ENCODE measurements at regions not wholly inside any gene's neighbourhood (a gene's known extent, or its start where the extent isn't known, plus 50 kb on each side); places are given as distances from the start of the nearest gene placed in this dataset.
"Not testable (repeated sequence)": the region's sequence is repeated elsewhere in the genome, so short reads cannot be mapped to it uniquely, and the experiment has no call there.

DNA sequence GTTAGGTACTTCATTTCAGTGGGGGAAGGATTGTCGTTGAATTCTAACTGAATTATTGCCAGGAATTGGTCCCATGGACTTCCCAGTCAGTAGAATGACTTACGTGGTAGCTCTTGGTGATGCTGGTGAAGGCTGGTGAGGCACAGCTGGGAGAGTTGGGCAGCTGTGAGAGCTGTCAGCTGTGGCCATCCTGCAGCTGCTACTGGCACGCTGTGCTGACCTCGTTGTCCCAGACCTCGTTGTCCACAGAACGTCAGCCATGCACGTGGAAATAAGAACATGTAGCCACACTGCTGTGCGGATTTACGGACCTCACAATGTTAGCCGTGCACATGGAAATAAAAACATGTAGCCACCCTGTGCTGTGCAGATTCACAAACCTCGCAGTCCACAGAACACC is 102.3 kb downstream of the NPIPB11 start:
- no peak for DNase-seq

DNA sequence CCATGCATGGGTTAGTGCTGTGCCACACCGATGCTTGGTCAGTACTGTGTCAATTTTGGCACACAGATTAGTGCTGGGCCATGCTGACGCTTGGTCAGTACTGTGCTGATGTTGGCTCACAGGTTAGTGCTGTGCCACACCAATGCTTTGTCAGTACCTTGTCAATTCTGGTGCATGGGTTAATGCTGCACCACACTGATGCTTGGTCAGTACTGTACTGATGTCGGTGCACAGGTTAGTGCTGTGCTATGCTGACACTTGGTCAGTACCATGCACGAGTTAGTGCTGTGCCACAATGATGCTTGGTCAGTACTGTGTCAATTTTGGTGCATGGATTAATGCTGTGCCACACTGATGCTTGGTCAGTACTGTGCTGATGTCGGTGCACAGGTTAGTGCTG is 103.0 kb downstream of the NPIPB11 start:
- no peaks in the 10 kb centered on the region for H3K36me3 ChIP-seq
- intact Hi-C loops (cut with DNase I): no loop called here
- TF ChIP-seq, protein P1, sequence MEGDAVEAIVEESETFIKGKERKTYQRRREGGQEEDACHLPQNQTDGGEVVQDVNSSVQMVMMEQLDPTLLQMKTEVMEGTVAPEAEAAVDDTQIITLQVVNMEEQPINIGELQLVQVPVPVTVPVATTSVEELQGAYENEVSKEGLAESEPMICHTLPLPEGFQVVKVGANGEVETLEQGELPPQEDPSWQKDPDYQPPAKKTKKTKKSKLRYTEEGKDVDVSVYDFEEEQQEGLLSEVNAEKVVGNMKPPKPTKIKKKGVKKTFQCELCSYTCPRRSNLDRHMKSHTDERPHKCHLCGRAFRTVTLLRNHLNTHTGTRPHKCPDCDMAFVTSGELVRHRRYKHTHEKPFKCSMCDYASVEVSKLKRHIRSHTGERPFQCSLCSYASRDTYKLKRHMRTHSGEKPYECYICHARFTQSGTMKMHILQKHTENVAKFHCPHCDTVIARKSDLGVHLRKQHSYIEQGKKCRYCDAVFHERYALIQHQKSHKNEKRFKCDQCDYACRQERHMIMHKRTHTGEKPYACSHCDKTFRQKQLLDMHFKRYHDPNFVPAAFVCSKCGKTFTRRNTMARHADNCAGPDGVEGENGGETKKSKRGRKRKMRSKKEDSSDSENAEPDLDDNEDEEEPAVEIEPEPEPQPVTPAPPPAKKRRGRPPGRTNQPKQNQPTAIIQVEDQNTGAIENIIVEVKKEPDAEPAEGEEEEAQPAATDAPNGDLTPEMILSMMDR (IDR thresholded peaks at IDR 0.05): no peak

More for the DNA sequence above, 102.3 kb downstream of the NPIPB11 start:
- H3K27ac ChIP-seq: no peak overlapping the region
- H3K9ac ChIP-seq (ENCODE audit: low read depth in 2 of 2, low read length in 2 of 2): no peak overlapping the region
- H3K4me3 ChIP-seq: no peak overlapping the region
- H3K36me3 ChIP-seq: no peaks in the 10 kb centered on the region
- no peaks in the 10 kb centered on the region for H3K9me3 ChIP-seq
- intact Hi-C loops (cut with DNase I): no loop called here
- H3K27me3 ChIP-seq: no peaks in the 10 kb centered on the region
- TF ChIP-seq, protein P1 (IDR thresholded peaks at IDR 0.05): no peak
- no peaks in the 10 kb centered on the region for H3K4me1 ChIP-seq

GRCh38 chr16:29302976-29303375 is 103.5 kb downstream of the NPIPB11 start:
- no peak for DNase-seq
- no peak overlapping the region for H3K4me3 ChIP-seq
- intact Hi-C loops (cut with DNase I): no loop called here
- no peaks in the 10 kb centered on the region for H3K4me1 ChIP-seq
- H3K36me3 ChIP-seq: no peaks in the 10 kb centered on the region
- H3K27me3 ChIP-seq: no peaks in the 10 kb centered on the region
- TF ChIP-seq, protein P1 (IDR thresholded peaks at IDR 0.05): no peak
- no peaks in the 10 kb centered on the region for H3K9me3 ChIP-seq
- no peak overlapping the region for H3K9ac ChIP-seq (ENCODE audit: low read depth in 2 of 2, low read length in 2 of 2)
- H3K27ac ChIP-seq: no peak overlapping the region

More for the DNA sequence above, 103.0 kb downstream of the NPIPB11 start:
- Histone ChIP-seq H3K9me3 (no peaks in the 10 kb centered on the region), H3K4me3 (no peak overlapping the region), H3K27ac (no peak overlapping the region), H3K4me1 (no peaks in the 10 kb centered on the region), H3K9ac (ENCODE audit: low read depth in 2 of 2, low read length in 2 of 2) (no peak overlapping the region), H3K27me3 (no peaks in the 10 kb centered on the region)
- DNase-seq: no peak

DNA sequence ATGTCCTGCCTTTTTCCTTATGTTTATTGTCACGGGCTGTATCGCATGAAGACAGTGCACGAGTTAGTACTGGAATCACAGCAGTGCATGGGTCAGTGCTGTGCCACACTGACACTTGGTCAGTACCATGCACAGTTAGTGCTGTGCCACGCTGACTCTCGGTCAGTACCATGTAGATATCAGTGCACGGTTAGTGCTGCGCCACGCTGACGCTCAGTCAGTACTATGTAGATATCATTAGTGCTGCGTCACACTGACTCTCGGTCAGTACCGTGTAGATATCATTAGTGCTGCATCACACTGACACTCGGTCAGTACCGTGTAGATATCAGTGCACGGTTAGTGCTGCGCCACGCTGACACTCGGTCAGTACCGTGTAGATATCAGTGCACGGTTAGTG is 104.1 kb downstream of the NPIPB11 start:
- H3K27me3 ChIP-seq; H3K9me3 ChIP-seq; DNase-seq; H3K4me1 ChIP-seq; H3K27ac ChIP-seq; H3K4me3 ChIP-seq; intact Hi-C loops (cut with DNase I); H3K36me3 ChIP-seq; H3K9ac ChIP-seq (ENCODE audit: low read depth in 2 of 2, low read length in 2 of 2): not testable (repeated sequence)

DNA sequence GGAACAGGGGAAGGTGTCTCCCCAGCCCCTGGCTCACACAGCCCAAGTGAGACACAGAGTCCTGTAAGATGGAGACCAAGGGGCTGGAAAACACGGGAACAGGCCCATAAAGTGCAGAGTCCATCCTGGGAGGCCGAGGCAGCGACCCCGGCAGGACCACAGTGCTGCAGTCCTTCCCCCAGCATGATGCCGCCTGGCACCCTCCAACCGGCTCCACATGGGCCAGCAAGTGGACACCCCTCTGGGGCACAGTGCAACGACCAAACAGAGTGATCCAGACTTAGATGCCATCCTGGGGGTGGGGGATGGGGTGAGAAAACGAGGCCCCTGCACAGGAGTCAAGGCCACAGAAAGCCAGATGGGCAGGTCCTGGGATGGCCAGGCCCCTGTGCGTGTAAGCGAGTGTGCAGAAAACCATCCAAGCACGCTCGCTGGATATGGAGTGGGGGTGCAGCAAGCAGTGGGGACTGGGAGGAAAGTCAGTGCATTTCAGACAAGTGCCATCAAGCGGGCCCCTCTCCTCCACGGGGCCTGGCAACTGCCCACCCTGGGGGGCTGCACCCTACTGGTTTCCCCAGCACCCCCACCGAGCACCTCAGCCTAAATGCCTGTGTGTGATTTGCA is 104.7 kb downstream of the NPIPB11 start:
- H3K27me3 ChIP-seq; intact Hi-C loops (cut with DNase I); H3K4me3 ChIP-seq; H3K4me1 ChIP-seq; H3K27ac ChIP-seq; H3K9ac ChIP-seq (ENCODE audit: low read depth in 2 of 2, low read length in 2 of 2); DNase-seq; H3K9me3 ChIP-seq; H3K36me3 ChIP-seq: not testable (repeated sequence)

- H3K36me3 ChIP-seq; H3K4me1 ChIP-seq; H3K9ac ChIP-seq (ENCODE audit: low read depth in 2 of 2, low read length in 2 of 2); H3K27me3 ChIP-seq; H3K9me3 ChIP-seq; H3K27ac ChIP-seq; H3K4me3 ChIP-seq; DNase-seq; intact Hi-C loops (cut with DNase I): not testable (repeated sequence)
These were observed 105.7 kb downstream of the NPIPB11 start for GRCh38 chr16:29300541-29301535.

DNA sequence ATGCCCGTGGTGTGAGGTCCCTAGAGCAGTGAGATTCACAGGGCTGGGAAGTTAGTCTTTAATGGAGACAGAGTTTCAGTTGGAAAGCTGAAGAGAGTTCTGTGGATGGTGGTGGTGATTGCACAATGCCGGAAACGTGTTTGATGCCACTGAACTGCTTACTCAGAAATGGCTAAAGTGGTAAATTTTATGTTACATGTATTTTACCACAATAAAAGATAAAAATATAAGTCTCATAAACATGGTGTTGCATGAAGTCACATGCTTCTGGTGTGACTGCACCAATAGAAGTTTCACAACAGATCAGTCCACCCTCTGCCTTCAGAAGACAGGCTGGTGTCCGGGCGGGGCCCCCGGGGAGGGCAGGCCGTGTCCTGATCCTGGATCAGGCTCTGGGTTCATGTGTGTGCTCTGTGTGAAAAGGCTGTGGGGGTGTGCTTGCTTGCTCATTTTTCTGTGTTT is 106.5 kb downstream of the NPIPB11 start:
- not testable (repeated sequence) for H3K27ac ChIP-seq

GRCh38 chr16:29298997-29299396 is 107.5 kb downstream of the NPIPB11 start:
- intact Hi-C loops (cut with DNase I); H3K27ac ChIP-seq; H3K36me3 ChIP-seq; H3K4me3 ChIP-seq; H3K9ac ChIP-seq (ENCODE audit: low read depth in 2 of 2, low read length in 2 of 2); H3K4me1 ChIP-seq; H3K9me3 ChIP-seq; DNase-seq; H3K27me3 ChIP-seq: not testable (repeated sequence)

More for the DNA sequence above, 106.5 kb downstream of the NPIPB11 start:
- H3K9me3 ChIP-seq; intact Hi-C loops (cut with DNase I); DNase-seq; H3K4me3 ChIP-seq; H3K36me3 ChIP-seq; H3K27me3 ChIP-seq; H3K9ac ChIP-seq (ENCODE audit: low read depth in 2 of 2, low read length in 2 of 2); H3K4me1 ChIP-seq: not testable (repeated sequence)

DNA sequence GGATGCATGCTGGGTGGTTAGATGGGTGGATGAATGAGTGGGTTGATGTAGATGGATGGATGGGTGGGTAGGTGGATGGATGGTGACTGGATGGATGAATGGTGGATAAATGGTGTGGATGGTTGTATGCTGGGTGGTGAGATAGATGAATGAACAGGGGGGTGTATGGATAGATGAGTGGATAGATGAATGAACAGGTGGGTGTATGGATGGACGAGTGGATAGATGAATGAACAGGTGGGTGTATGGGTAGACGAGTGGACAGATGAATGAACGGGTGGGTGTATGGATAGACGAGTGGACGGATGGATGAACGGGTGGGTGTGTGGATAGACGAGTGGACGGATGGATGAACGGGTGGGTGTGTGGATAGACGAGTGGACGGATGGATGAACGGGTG is 108.2 kb downstream of the NPIPB11 start:
- intact Hi-C loops (cut with DNase I); H3K9me3 ChIP-seq; H3K4me3 ChIP-seq; DNase-seq; H3K36me3 ChIP-seq; H3K4me1 ChIP-seq; H3K27ac ChIP-seq; H3K9ac ChIP-seq (ENCODE audit: low read depth in 2 of 2, low read length in 2 of 2); H3K27me3 ChIP-seq: not testable (repeated sequence)

DNA sequence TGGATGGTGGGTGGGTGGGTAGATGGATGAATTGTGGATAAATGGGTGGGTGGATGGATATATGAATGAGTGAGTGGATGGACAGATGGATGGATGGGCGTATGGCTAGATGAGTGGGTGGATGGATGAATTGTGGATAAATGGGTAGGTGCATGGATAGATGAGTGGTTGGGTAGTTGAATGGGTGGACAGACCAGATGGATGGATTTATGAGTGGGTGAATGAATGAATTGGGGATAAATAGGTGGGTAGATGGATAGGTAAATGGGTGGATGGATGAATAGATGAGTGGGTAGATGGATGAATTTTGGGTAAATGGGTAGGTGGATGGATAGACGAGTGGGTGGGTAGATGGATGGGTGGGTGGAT is 108.7 kb downstream of the NPIPB11 start:
- DNase-seq; intact Hi-C loops (cut with DNase I); H3K27me3 ChIP-seq; H3K36me3 ChIP-seq; H3K4me3 ChIP-seq; H3K9ac ChIP-seq (ENCODE audit: low read depth in 2 of 2, low read length in 2 of 2); H3K27ac ChIP-seq; H3K4me1 ChIP-seq; H3K9me3 ChIP-seq: not testable (repeated sequence)

All from colonic mucosa (tissue), 4 donors.